ENCODE measurements at regions not wholly inside any gene's neighbourhood (a gene's known extent, or its start where the extent isn't known, plus 50 kb on each side); places are given as distances from the start of the nearest gene placed in this dataset.

DNA sequence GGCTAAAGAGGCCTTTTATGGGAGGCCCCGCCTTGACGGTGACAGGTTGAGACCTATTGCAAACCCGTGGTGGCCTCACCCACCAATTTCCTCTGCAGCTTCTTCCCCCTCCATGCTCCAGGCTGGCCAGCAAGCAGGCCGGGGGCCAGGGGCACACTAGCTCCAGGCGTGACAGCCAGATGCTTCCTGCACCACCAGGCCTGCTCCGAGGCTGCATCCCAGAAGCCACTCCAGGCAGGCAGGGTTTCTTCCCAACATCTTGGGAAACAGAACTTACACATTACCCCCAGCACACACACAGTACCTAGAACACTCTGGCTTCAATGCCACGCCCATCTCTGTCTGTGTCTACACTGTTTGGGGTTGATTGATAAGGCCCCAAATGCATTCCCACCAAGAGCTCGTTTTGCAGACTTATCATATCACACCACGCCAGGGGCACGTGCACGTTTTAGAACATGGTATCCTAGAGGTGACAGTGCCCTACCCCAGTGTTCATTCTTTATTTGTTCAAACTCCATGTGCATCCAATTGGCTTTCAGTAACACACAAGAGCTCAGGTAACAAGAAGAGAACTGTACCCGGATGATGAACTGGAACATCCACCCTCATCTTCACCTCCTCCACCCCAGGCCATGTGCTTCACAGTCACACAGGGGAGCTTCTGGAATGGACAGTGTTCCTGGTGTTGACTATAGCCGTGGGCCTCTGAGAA lies 221.4 kb upstream of the RREB1 start:
- TF ChIP-seq EZH2 (IDR thresholded peaks at IDR 0.05; ENCODE audit: borderline replicate concordance, low read depth, low read length, poor library complexity, severe bottlenecking): no peak
- no peak for TF ChIP-seq CTCF (conservative IDR thresholded peaks at IDR 0.05; ENCODE audit: low read depth, low read length)
- Histone ChIP-seq H3K4me3 (ENCODE audit: low read depth, low read length, poor library complexity, severe bottlenecking) (no peak overlapping the region), H3K27ac (ENCODE audit: low read depth, low read length, poor library complexity, severe bottlenecking) (peak overlapping the region; percentile 5), H3K27me3 (replicated peaks; ENCODE audit: insufficient read depth, low read depth, low read length, poor library complexity) (no peaks in the 10 kb centered on the region), H3K36me3 (ENCODE audit: insufficient read depth, low read length, poor library complexity, severe bottlenecking) (no peaks in the 10 kb centered on the region), H3K4me1 (ENCODE audit: insufficient read depth, low read length, poor library complexity, severe bottlenecking) (no peaks in the 10 kb centered on the region), H3K9me3 (ENCODE audit: low read depth, low read length, poor library complexity, severe bottlenecking) (no peaks in the 10 kb centered on the region)
- CTCF ChIA-PET: interaction anchor here (0.6 kb wide), 1 partner anchor 161 kb away, joined by 9 read pairs; no protein-coding TSS in a partner anchor
- POLR2A ChIA-PET (ENCODE audit: low non-redundant PET): no interaction called here
- intact Hi-C loops (cut with micrococcal nuclease; ENCODE audit: unreplicated experiment): no loop called here
- no TSS peak for BruUV-seq (replicated peaks)
- DNase-seq (ENCODE audit: low spot score): no peak

DNA sequence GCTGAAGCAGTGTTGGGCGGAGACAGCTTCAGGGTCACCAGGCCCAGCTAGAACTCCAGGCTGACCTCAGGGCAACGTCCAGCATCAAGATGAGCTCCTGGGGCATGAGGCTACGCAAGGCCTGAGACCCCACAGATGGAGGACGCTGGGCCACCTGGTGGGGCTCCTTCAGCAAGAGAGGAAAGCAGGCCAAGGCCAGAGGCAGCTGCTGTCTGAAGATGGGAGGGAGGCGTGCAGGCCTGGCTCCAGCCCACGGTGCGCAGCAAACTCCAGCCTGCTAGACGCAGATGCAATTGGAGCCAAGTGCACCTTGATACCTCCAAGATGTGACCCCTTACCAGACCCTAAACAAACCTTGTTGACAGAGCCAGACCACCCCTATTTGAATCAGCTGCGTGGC lies 220.9 kb upstream of the RREB1 start:
- POLR2A ChIA-PET (ENCODE audit: low non-redundant PET): no interaction called here

DNA sequence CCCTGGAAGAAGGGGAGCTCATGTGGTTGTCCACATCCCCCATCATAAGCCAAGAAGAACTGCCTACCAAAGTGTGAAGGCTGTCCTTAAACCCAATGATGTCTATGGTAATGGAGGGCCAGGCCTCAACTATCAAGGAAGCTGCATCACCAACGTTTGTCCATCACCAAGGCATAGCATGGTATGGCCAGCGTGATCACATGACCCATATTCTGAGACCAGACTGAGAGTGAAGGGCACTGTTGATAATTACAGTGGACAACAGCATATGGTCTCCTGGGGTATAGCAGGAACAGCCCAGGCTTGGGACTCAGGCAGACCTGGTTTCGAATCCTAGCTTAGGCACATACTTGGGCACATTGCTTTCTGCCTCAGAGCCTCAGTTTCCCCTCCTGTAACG lies 218.2 kb upstream of the RREB1 start:
- ChIA-PET CTCF (interaction anchor here (0.6 kb wide), 1 partner anchor 30 kb away, joined by 3 read pairs; no protein-coding TSS in a partner anchor), POLR2A (ENCODE audit: low non-redundant PET) (no interaction called here)
- Histone ChIP-seq H3K9me3 (ENCODE audit: low read depth, low read length, poor library complexity, severe bottlenecking) (no peaks in the 10 kb centered on the region), H3K4me1 (ENCODE audit: insufficient read depth, low read length, poor library complexity, severe bottlenecking) (no peaks in the 10 kb centered on the region), H3K27ac (ENCODE audit: low read depth, low read length, poor library complexity, severe bottlenecking) (no peak overlapping the region), H3K36me3 (ENCODE audit: insufficient read depth, low read length, poor library complexity, severe bottlenecking) (no peaks in the 10 kb centered on the region), H3K4me3 (ENCODE audit: low read depth, low read length, poor library complexity, severe bottlenecking) (no peak overlapping the region), H3K27me3 (replicated peaks; ENCODE audit: insufficient read depth, low read depth, low read length, poor library complexity) (no peaks in the 10 kb centered on the region)
- intact Hi-C loops (cut with micrococcal nuclease; ENCODE audit: unreplicated experiment): no loop called here
- no peak for DNase-seq (ENCODE audit: low spot score)
- no TSS peak for BruUV-seq (replicated peaks)
- TF ChIP-seq EZH2 (IDR thresholded peaks at IDR 0.05; ENCODE audit: borderline replicate concordance, low read depth, low read length, poor library complexity, severe bottlenecking): no peak

More for the DNA sequence above, 220.9 kb upstream of the RREB1 start:
- DNase-seq (ENCODE audit: low spot score): no peak
- no TSS peak for BruUV-seq (replicated peaks)
- Histone ChIP-seq H3K27me3 (replicated peaks; ENCODE audit: insufficient read depth, low read depth, low read length, poor library complexity) (no peaks in the 10 kb centered on the region), H3K27ac (ENCODE audit: low read depth, low read length, poor library complexity, severe bottlenecking) (no peak overlapping the region), H3K9me3 (ENCODE audit: low read depth, low read length, poor library complexity, severe bottlenecking) (no peaks in the 10 kb centered on the region), H3K4me3 (ENCODE audit: low read depth, low read length, poor library complexity, severe bottlenecking) (no peak overlapping the region), H3K4me1 (ENCODE audit: insufficient read depth, low read length, poor library complexity, severe bottlenecking) (no peaks in the 10 kb centered on the region), H3K36me3 (ENCODE audit: insufficient read depth, low read length, poor library complexity, severe bottlenecking) (no peaks in the 10 kb centered on the region)
- CTCF ChIA-PET: interaction anchor here (0.6 kb wide), 1 partner anchor 162 kb away, joined by 9 read pairs; no protein-coding TSS in a partner anchor
- intact Hi-C loops (cut with micrococcal nuclease; ENCODE audit: unreplicated experiment): no loop called here
- no peak for TF ChIP-seq EZH2 (IDR thresholded peaks at IDR 0.05; ENCODE audit: borderline replicate concordance, low read depth, low read length, poor library complexity, severe bottlenecking)
- TF ChIP-seq CTCF (conservative IDR thresholded peaks at IDR 0.05; ENCODE audit: low read depth, low read length): no peak
